Endodermal cell (in vitro differentiated cells): ENCODE measurements at regions not wholly inside any gene's neighbourhood (a gene's known extent, or its start where the extent isn't known, plus 50 kb on each side); places are given as distances from the start of the nearest gene placed in this dataset.

Source experiments
- DNase-seq: peaks from one replicate; pipeline ENCODE4 v3.0.0-alpha.2; 2017
- H3K27ac ChIP-seq: 2 replicates; pipeline ENCODE4 v1.5.1; 2013; ENCODE audit warnings: mild to moderate bottlenecking, low read depth, low read length, moderate library complexity
- H3K27me3 ChIP-seq: 2 replicates; pipeline ENCODE4 v1.6.1; 2013; ENCODE audit warnings: mild to moderate bottlenecking, low read length, moderate library complexity; ENCODE audit not compliant: insufficient read depth, control insufficient read depth, poor library complexity, severe bottlenecking
- H3K36me3 ChIP-seq: 2 replicates; pipeline ENCODE4 v1.7.0; 2013; ENCODE audit warnings: mild to moderate bottlenecking, low read length, moderate library complexity; ENCODE audit not compliant: control insufficient read depth, insufficient read depth
- H3K4me1 ChIP-seq: one replicate; pipeline ENCODE4 v1.7.0; 2013; ENCODE audit warnings: low read length; ENCODE audit not compliant: control insufficient read depth, insufficient read depth
- H3K4me3 ChIP-seq: 2 replicates; pipeline ENCODE4 v1.5.1; 2013; ENCODE audit warnings: mild to moderate bottlenecking, low read length, moderate library complexity
- H3K9ac ChIP-seq: 2 replicates; pipeline ENCODE4 v1.6.1; 2013; ENCODE audit warnings: mild to moderate bottlenecking, low read length, moderate library complexity; ENCODE audit not compliant: poor library complexity, severe bottlenecking; ENCODE audit errors: extremely low read depth
- H3K9me3 ChIP-seq: 2 replicates; pipeline ENCODE4 v1.6.1; 2013; ENCODE audit warnings: mild to moderate bottlenecking, low read length, moderate library complexity; ENCODE audit not compliant: control insufficient read depth
- H3K27ac Mint-ChIP-seq: 2 replicates; pipeline ENCODE4 v1.8.0; 2020; ENCODE audit warnings: mixed read lengths
- H3K27me3 Mint-ChIP-seq: 2 replicates; pipeline ENCODE4 v1.8.0; 2021; ENCODE audit warnings: mild to moderate bottlenecking, mixed read lengths; ENCODE audit not compliant: insufficient read depth
- H3K36me3 Mint-ChIP-seq: 2 replicates; pipeline ENCODE4 v1.8.0; 2020; ENCODE audit warnings: low read depth, mixed read lengths
- H3K4me1 Mint-ChIP-seq: 2 replicates; pipeline ENCODE4 v1.8.0; 2020; ENCODE audit warnings: mixed read lengths
- H3K4me3 Mint-ChIP-seq: 2 replicates; pipeline ENCODE4 v1.8.0; 2020; ENCODE audit warnings: mild to moderate bottlenecking, moderate library complexity, mixed read lengths
- H3K9me3 Mint-ChIP-seq: 2 replicates; pipeline ENCODE4 v1.8.0; 2020; ENCODE audit warnings: mild to moderate bottlenecking, mixed read lengths
- CTCF ChIP-seq: fragments of 200-600 bp; sonication (generic); conservative IDR thresholded peaks from 2 replicates; pipeline ENCODE4 v1.5.0; 2021; ENCODE audit warnings: antibody characterized with exemption, mild to moderate bottlenecking
- WGBS, 2 experiments: methylation state at CpG; one replicate each; pipeline versions ENCODE4 v1.1.5 to v1.1.7; 2013; ENCODE audit warnings: missing lambda C conversion rate in 2 of 2, mixed read lengths in 1 of 2; ENCODE audit not compliant: insufficient coverage in 1 of 2, insufficient read length in 1 of 2; 5-methylcytosine and 5-hydroxymethylcytosine counted together

GRCh38 chr7:67698354-67698753 lies 701.7 kb downstream of the TYW1 start:
- H3K27me3 Mint-ChIP-seq, result no peaks in the 10 kb centered on the region
- no peak overlapping the region for H3K4me3 ChIP-seq
- peak overlapping the region; percentile 8 for H3K27ac Mint-ChIP-seq
- H3K9me3 Mint-ChIP-seq, result peaks cover 20% of the 10 kb centered on the region
- H3K36me3 Mint-ChIP-seq, result no peaks in the 10 kb centered on the region
- no peaks in the 10 kb centered on the region for H3K27me3 ChIP-seq
- WGBS, 2 experiments, result 74 to 91% methylated on average over 4 to 6 of the region's 6 CpGs
- H3K4me1 Mint-ChIP-seq, result no peaks in the 10 kb centered on the region
- TF ChIP-seq CTCF, result no peak
- peaks cover 15% of the 10 kb centered on the region for H3K9me3 ChIP-seq
- no peaks in the 10 kb centered on the region for H3K4me1 ChIP-seq
- H3K4me3 Mint-ChIP-seq, result no peak overlapping the region
- H3K27ac ChIP-seq, result no peak overlapping the region
- H3K36me3 ChIP-seq, result no peaks in the 10 kb centered on the region
- no peak overlapping the region for H3K9ac ChIP-seq
- no peak for DNase-seq

GRCh38 chr7:67705850-67706249 lies 709.2 kb downstream of the TYW1 start:
- no peaks in the 10 kb centered on the region for H3K36me3 ChIP-seq
- 94 to 100% methylated on average over 1 to 2 of the region's 2 CpGs for WGBS, 2 experiments
- H3K4me1 ChIP-seq, result no peaks in the 10 kb centered on the region
- no peak for TF ChIP-seq CTCF
- peaks cover 42% of the 10 kb centered on the region for H3K9me3 Mint-ChIP-seq
- no peaks in the 10 kb centered on the region for H3K4me1 Mint-ChIP-seq
- peaks cover 40% of the 10 kb centered on the region for H3K9me3 ChIP-seq
- no peaks in the 10 kb centered on the region for H3K27me3 ChIP-seq
- H3K27ac Mint-ChIP-seq, result no peak overlapping the region
- no peaks in the 10 kb centered on the region for H3K27me3 Mint-ChIP-seq
- H3K9ac ChIP-seq, result no peak overlapping the region
- no peak overlapping the region for H3K27ac ChIP-seq
- DNase-seq, result no peak
- H3K36me3 Mint-ChIP-seq, result peaks cover 3% of the 10 kb centered on the region
- H3K4me3 Mint-ChIP-seq, result no peak overlapping the region
- H3K4me3 ChIP-seq, result no peak overlapping the region

DNA sequence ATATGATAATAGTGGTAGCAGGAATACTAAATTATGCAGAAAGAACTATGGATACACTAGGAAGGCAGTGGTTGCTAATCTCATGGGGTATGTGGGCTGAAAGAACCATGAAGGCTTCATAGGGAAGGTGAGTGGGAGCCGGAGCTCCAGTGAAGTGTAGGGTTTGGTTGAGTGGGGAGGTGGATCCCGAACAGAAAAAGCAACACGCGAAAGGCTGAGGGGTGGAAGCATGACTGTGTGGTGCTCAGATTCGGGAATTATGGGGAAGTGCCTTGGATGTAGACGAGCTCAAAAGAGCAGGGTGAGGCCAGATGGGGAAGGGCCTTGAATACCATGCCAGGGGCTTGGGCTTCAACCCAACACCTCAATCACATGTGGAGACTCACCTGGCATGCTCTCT lies 715.1 kb downstream of the TYW1 start:
- H3K4me1 ChIP-seq, result no peaks in the 10 kb centered on the region
- Mint-ChIP-seq H3K27me3 (peaks cover 2% of the 10 kb centered on the region), H3K4me3 (no peak overlapping the region), H3K36me3 (peaks cover 3% of the 10 kb centered on the region), H3K4me1 (peaks cover 12% of the 10 kb centered on the region), H3K27ac (no peak overlapping the region), H3K9me3 (peaks cover 15% of the 10 kb centered on the region)
- WGBS, 2 experiments, result 71 to 87% methylated on average over 3 to 6 of the region's 6 CpGs
- no peak overlapping the region for H3K27ac ChIP-seq
- DNase-seq, result no peak
- no peaks in the 10 kb centered on the region for H3K36me3 ChIP-seq
- H3K4me3 ChIP-seq, result no peak overlapping the region
- no peaks in the 10 kb centered on the region for H3K27me3 ChIP-seq
- H3K9ac ChIP-seq, result no peak overlapping the region
- peaks cover 16% of the 10 kb centered on the region for H3K9me3 ChIP-seq
- TF ChIP-seq CTCF, result no peak
